HepG2 (cell line): ENCODE measurements at regions not wholly inside any gene's neighbourhood (a gene's known extent, or its start where the extent isn't known, plus 50 kb on each side); places are given as distances from the start of the nearest gene placed in this dataset.

ENCODE experiments used
- ATAC-seq: fragments of 200-7000 bp; cut with Tn5 transposase; 3 replicates; pipeline ENCODE4 v1.9.1; 2020; ENCODE audit warnings: mild to moderate bottlenecking, moderate library complexity
- BruUV-seq: library from RNA; stranded (reverse); fragments of 400-500 nt; replicated peaks from 2 replicates; lab custom pipeline; 2021; lab: Mats Ljungman, UMichigan
- CTCF ChIA-PET: fragments of 300-600 bp; formaldehyde crosslinking; extraction: SDS; loops from one replicate; lab custom pipeline; 2021; ENCODE audit warnings: low total read pairs, inconsistent platforms, low intra/inter-chr PET ratio; lab: Yijun Ruan, JAX
- POLR2A ChIA-PET: fragments of 350-600 bp; sonication (Branson Sonifier 250); formaldehyde crosslinking; loops from one replicate; lab custom pipeline; 2020; ENCODE audit warnings: antibody characterized with exemption, inconsistent platforms; lab: Yijun Ruan, JAX
- DNase-seq: peaks from one replicate; pipeline ENCODE4 v3.0.0-alpha.2; 2015; ENCODE audit warnings: low spot score
- FAIRE-seq: peaks from 3 replicates; lab custom pipeline; 2011; peaks lifted over from hg19 to GRCh38; lab: Jason Lieb, UNC
- H2AFZ ChIP-seq: one replicate; pipeline ENCODE4 v1.6.1; 2011; ENCODE audit warnings: low read length, inconsistent platforms
- H3K27ac ChIP-seq: fragments of 300-600 bp; 3 replicates; pipeline ENCODE4 v1.8.0; 2011; ENCODE audit warnings: mixed run types, mild to moderate bottlenecking, mixed read lengths, low read length, inconsistent platforms; ENCODE audit not compliant: insufficient read depth; ENCODE audit errors: extremely low read length
- H3K27me3 ChIP-seq, 2 experiments: fragments of 200-600 bp in 1 of 2; 2 replicates in 1 of 2; 3 replicates in 1 of 2; pipeline versions ENCODE4 v1.6.0 to v1.8.0; 2011; ENCODE audit warnings: low read length in 2 of 2, mild to moderate bottlenecking in 2 of 2, moderate library complexity in 2 of 2, inconsistent platforms in 1 of 2; ENCODE audit not compliant: insufficient read depth in 2 of 2, control insufficient read depth in 1 of 2
- H3K36me3 ChIP-seq, 2 experiments: fragments of 200-600 bp in 1 of 2; replicated peaks in 1 of 2; 2 replicates in 1 of 2; 3 replicates in 1 of 2; pipeline versions ENCODE4 v1.5.1 to v1.8.0; 2011; ENCODE audit warnings: low read length in 2 of 2, inconsistent platforms in 1 of 2; ENCODE audit not compliant: insufficient read depth in 2 of 2, control insufficient read depth in 1 of 2
- H3K4me1 ChIP-seq: 2 replicates; pipeline ENCODE4 v1.5.1; 2012; ENCODE audit warnings: low read length, inconsistent platforms; ENCODE audit not compliant: insufficient read depth
- H3K4me2 ChIP-seq: 2 replicates; pipeline ENCODE4 v1.6.0; 2011; ENCODE audit warnings: low read depth, low read length, inconsistent platforms
- H3K4me3 ChIP-seq, 3 experiments: fragments of 200-600 bp in 1 of 3; sonication (generic), shearing (Covaris generic) in 1 of 3; replicated peaks in 1 of 3; 2 replicates each; pipeline ENCODE4 v1.5.1; 2011 to 2016; ENCODE audit warnings: low read length in 3 of 3, inconsistent platforms in 2 of 3, low read depth in 2 of 3, mild to moderate bottlenecking in 2 of 3, control low read depth in 1 of 3, mixed read lengths in 1 of 3; ENCODE audit not compliant: insufficient read depth in 1 of 3
- H3K79me2 ChIP-seq: one replicate; pipeline ENCODE4 v1.6.1; 2011; ENCODE audit warnings: low read length, inconsistent platforms; ENCODE audit not compliant: insufficient read depth
- H3K9ac ChIP-seq: 2 replicates; pipeline ENCODE4 v1.6.0; 2011; ENCODE audit warnings: mild to moderate bottlenecking, low read depth, low read length, inconsistent platforms; ENCODE audit not compliant: insufficient read depth
- H3K9me3 ChIP-seq: 2 replicates; pipeline ENCODE4 v1.5.1; 2012; ENCODE audit warnings: mild to moderate bottlenecking, low read length
- H4K20me1 ChIP-seq: 2 replicates; pipeline ENCODE4 v1.6.0; 2011; ENCODE audit warnings: inconsistent platforms, mild to moderate bottlenecking, low read length, moderate library complexity; ENCODE audit not compliant: insufficient read depth
- ATF6 ChIP-seq: sonication (generic); formaldehyde crosslinking; conservative IDR thresholded peaks from 2 replicates; pipeline ENCODE4 v1.4.0; 2020; ENCODE audit warnings: missing genetic modification reagents
- DMAP1 ChIP-seq: IDR thresholded peaks from 2 replicates; pipeline ENCODE4 v1.6.1; 2016
- ETV5 ChIP-seq: IDR thresholded peaks from 2 replicates; pipeline ENCODE4 v1.6.1; 2018; ENCODE audit warnings: missing biosample characterization, missing genetic modification reagents, inconsistent platforms, borderline replicate concordance
- GATAD1 ChIP-seq: IDR thresholded peaks from 2 replicates; pipeline ENCODE4 v1.6.1; 2016; ENCODE audit warnings: missing genetic modification reagents, missing compliant biosample characterization
- HIC2 ChIP-seq: sonication (generic); formaldehyde crosslinking; IDR thresholded peaks from 2 replicates; pipeline ENCODE4 v1.9.0; 2022; ENCODE audit warnings: low read depth, missing genetic modification reagents
- NFRKB ChIP-seq: fragments of 450-650 bp; IDR thresholded peaks from 2 replicates; pipeline ENCODE4 v1.6.1; 2017
- RERE ChIP-seq: IDR thresholded peaks from 2 replicates; pipeline ENCODE4 v1.6.1; 2016; ENCODE audit warnings: low read depth, missing genetic modification reagents, missing compliant biosample characterization
- SNAPC5 ChIP-seq: sonication (generic); formaldehyde crosslinking; IDR thresholded peaks from 2 replicates; pipeline ENCODE4 v1.8.1; 2023; ENCODE audit warnings: mild to moderate bottlenecking, missing genetic modification reagents, borderline replicate concordance
- SP1 ChIP-seq, 2 experiments: fragments of 450-650 bp in 1 of 2; sonication (generic) in 1 of 2; formaldehyde crosslinking in 1 of 2; IDR thresholded peaks; 2 replicates each; pipeline versions ENCODE4 v1.4.0 to v1.6.1; 2016 to 2020; ENCODE audit warnings: missing genetic modification reagents in 1 of 2
- STAG1 ChIP-seq: sonication (generic); formaldehyde crosslinking; IDR thresholded peaks from 2 replicates; pipeline ENCODE4 v1.4.0; 2020; ENCODE audit warnings: missing genetic modification reagents
- ZBTB49 ChIP-seq: sonication (generic); formaldehyde crosslinking; IDR thresholded peaks from 2 replicates; pipeline ENCODE4 v1.4.0; 2020; ENCODE audit warnings: missing genetic modification reagents, borderline replicate concordance
- ZNF432 ChIP-seq: sonication (generic); formaldehyde crosslinking; IDR thresholded peaks from 2 replicates; pipeline ENCODE4 v1.5.0; 2020; ENCODE audit warnings: missing genetic modification reagents, mild to moderate bottlenecking, borderline replicate concordance
- ZNF468 ChIP-seq: sonication (generic); formaldehyde crosslinking; IDR thresholded peaks from 2 replicates; pipeline ENCODE4 v1.8.0; 2022; ENCODE audit warnings: mild to moderate bottlenecking, moderate library complexity, missing genetic modification reagents
- ZNF709 ChIP-seq: sonication (generic); formaldehyde crosslinking; IDR thresholded peaks from 2 replicates; pipeline ENCODE4 v1.5.0; 2020; ENCODE audit warnings: mild to moderate bottlenecking, missing genetic modification reagents
- WGBS: methylation state at CpG from one replicate; pipeline ENCODE4 v1.1.6; 2017; ENCODE audit warnings: low lambda C conversion rate; 5-methylcytosine and 5-hydroxymethylcytosine counted together
- in situ Hi-C: cut with HindIII; loops from 2 replicates; pipeline ENCODE4 v1.10.0; 2017; ENCODE audit warnings: low pct_unique_long_range_greater_than_20kb; ENCODE audit not compliant: extremely low pct_ligation_motif_present
- intact Hi-C: fragments of 100-400 bp; cut with micrococcal nuclease; formaldehyde crosslinking; loops from one replicate; pipeline ENCODE4 v1.10.0; 2022; ENCODE audit not compliant: unreplicated experiment

- DNase-seq = no peak
- H3K79me2 ChIP-seq = no peaks in the 10 kb centered on the region
- no peaks in the 10 kb centered on the region for H3K36me3 ChIP-seq
- no peak overlapping the region for H3K27ac ChIP-seq
- no peak overlapping the region for H3K4me2 ChIP-seq
- ChIA-PET CTCF (no interaction called here), POLR2A (no interaction called here)
- H3K4me3 ChIP-seq = no peak overlapping the region
- FAIRE-seq = no peak
- H3K9me3 ChIP-seq = no peaks in the 10 kb centered on the region
- H3K4me1 ChIP-seq = no peaks in the 10 kb centered on the region
- BruUV-seq = no TSS peak
- intact Hi-C loops (no loop called here), in situ Hi-C loops (no loop called here)
- no peak for ATAC-seq
- H2AFZ ChIP-seq = no peak overlapping the region
- H3K27me3 ChIP-seq = peaks cover 0 to 17% of the 10 kb centered on the region in 2 experiments; a peak in 1 of 5 replicates
- WGBS = 21% methylated on average over 4 of the region's 5 CpGs
- H4K20me1 ChIP-seq = no peaks in the 10 kb centered on the region
- H3K9ac ChIP-seq = no peak overlapping the region
- no peak for TF ChIP-seq ZNF468 (CRISPR knock-in tag)
- TF ChIP-seq SNAPC5 = no peak
- no peak for TF ChIP-seq HIC2 (CRISPR knock-in tag)
- TF ChIP-seq GATAD1 = no peak
- no peak for TF ChIP-seq SP1 (IDR thresholded peaks at IDR 0.05)
- TF ChIP-seq SP1 (CRISPR knock-in tag; IDR thresholded peaks at IDR 0.05) = no peak
- TF ChIP-seq ZNF432 = no peak
- no peak for TF ChIP-seq ETV5
- TF ChIP-seq ZBTB49 (CRISPR knock-in tag) = no peak
- TF ChIP-seq ZNF709 = no peak
- no peak for TF ChIP-seq STAG1 (CRISPR knock-in tag)
- no peak for TF ChIP-seq NFRKB
- no peak for TF ChIP-seq DMAP1 (CRISPR knock-in tag)
- no peak for TF ChIP-seq ATF6 (CRISPR knock-in tag)
- no peak for TF ChIP-seq RERE
These were observed 165.4 kb downstream of the ADSS2 start for GRCh38 chr1:244286341-244286740.
